Endometrium (tissue), 2 donors: ENCODE measurements at regions not wholly inside any gene's neighbourhood (a gene's known extent, or its start where the extent isn't known, plus 50 kb on each side); places are given as distances from the start of the nearest gene placed in this dataset.

Experiments
- FAIRE-seq: peaks from 2 replicates; lab custom pipeline; 2012; peaks lifted over from hg19 to GRCh38; lab: Jason Lieb, UNC
- donor health status: control.
- donor health status: control.

GRCh38 chr14:42929806-42930480, 1323.3 kb downstream of the LRFN5 start:
- FAIRE-seq, result no peak

GRCh38 chr14:42927313-42927712, 1320.6 kb downstream of the LRFN5 start:
- no peak for FAIRE-seq

- no peak for FAIRE-seq
Observed at GRCh38 chr14:42921901-42922300, 1315.2 kb downstream of the LRFN5 start.

DNA sequence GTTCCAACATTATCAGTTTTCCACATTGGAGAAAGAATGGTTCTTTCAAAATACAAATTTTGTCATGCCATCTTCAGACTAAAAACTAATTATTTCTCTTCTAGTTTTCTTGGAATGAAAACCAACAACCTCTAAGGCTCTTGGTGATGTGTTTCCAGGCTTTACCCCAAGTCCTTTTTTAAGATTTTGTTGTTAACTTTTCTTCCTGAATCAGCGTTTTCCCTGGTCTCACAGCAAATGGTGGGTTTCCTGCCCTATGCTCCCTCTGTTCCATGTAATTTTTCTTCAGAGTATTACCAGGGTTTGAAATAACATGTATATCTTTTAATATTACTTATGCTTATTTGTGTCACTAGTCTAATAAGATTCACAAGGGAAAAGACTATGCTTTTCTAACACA, 1311.9 kb downstream of the LRFN5 start:
- FAIRE-seq, result no peak

- FAIRE-seq, result no peak
Observed at GRCh38 chr14:42911642-42912041, 1305.0 kb downstream of the LRFN5 start.

DNA sequence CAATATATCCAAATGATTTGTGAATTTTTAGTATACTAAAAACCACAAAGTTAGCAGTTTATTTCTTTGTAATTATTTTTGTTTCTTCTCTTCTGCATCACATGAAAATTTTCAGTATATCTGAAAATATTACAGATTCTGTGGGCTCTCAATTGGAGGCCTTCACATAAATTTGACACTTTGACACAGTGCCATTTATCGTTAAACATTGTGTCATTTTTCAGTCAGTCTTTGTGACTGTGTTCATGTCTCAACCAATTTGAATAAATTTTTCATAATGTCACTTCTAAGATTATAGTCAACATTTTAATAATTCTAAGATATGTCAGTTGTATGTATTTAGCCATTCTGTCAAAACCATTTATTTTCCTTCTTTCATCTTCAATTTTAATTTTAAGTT, 1303.0 kb downstream of the LRFN5 start:
- FAIRE-seq, result no peak

DNA sequence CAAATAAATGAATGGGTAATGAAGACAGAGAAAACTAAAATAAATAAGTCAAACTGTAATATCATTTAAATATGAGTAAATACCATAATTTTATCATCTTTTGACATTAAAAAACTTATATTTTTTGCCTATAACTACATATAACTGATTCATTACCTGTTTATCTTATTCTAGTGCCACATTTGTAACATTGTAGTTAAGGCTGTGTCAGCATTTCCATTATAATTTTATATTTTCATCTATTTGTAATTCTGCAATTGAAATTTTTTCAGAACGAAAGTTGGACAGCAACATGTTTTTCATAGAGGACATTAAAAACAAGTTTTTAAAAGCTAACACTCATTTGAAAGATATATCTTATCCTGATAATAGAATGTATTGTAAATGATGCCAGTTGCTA, 1286.5 kb downstream of the LRFN5 start:
- FAIRE-seq, result no peak

- no peak for FAIRE-seq
Observed at GRCh38 chr14:42884100-42884499, 1277.4 kb downstream of the LRFN5 start.

DNA sequence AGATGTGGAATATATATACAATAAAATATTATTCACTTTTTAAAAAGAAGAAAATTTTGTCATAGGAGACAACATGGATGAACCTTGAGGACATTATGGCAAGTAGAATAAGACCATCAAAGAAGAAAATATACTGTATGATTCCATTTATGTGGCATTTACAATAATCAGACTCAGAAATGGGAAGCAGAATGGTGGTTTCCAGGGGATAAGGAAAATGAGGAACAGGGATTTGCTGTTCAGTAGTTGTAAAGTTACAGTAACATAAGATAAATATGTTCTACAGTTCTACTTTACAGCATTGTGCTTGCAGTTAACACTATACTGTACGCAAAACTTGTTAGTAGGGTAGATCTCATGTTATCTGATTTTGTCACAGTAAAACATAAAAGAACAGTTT, 1271.0 kb downstream of the LRFN5 start:
- FAIRE-seq, result no peak

- FAIRE-seq, result no peak
Observed at GRCh38 chr14:42872786-42873185, 1266.1 kb downstream of the LRFN5 start.

- no peak for FAIRE-seq
Observed at GRCh38 chr14:42869681-42870080, 1263.0 kb downstream of the LRFN5 start.

GRCh38 chr14:42862114-42862513, 1255.4 kb downstream of the LRFN5 start:
- FAIRE-seq, result no peak

DNA sequence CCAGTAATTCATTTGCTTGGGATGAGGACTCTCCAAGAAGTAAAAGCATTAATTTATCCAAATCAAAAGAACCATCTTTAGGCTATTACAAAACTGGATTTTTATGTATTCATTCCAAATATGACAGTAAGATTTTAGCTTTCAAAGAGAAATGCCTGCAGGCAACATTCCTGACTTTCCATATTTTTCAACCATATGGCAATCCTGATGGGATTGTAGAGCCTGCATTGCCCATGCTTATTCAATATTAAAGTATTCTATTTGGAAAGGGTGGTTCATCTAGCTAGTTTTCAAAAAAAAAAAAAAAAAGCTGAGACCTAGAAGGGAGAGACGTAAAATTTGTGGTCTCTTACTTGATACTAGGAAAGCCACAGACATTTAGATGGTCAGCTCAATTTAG, 1253.7 kb downstream of the LRFN5 start:
- FAIRE-seq, result no peak

GRCh38 chr14:42856106-42856505, 1249.4 kb downstream of the LRFN5 start:
- FAIRE-seq, result no peak

DNA sequence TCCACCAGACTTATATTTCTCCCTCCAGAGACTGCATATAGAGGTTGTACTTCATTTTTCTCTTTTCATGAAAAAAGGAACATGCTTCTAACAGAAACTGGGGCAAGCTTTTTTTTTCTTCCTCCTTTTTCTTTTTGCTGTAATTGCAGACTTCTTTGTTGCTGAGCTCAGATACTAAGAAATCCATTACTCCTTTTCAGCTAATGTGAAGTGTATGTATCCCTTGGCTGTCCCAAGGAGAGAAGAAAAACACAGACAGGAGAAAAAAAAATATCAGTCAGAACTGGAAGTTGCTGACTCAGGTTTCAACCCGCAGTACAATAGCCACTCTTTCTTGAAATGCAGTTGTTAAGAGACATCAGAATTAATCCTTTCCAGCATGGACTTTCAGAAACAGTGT, 1248.4 kb downstream of the LRFN5 start:
- no peak for FAIRE-seq

GRCh38 chr14:42854061-42854460, 1247.4 kb downstream of the LRFN5 start:
- no peak for FAIRE-seq

GRCh38 chr14:42848652-42849051, 1242.0 kb downstream of the LRFN5 start:
- no peak for FAIRE-seq

DNA sequence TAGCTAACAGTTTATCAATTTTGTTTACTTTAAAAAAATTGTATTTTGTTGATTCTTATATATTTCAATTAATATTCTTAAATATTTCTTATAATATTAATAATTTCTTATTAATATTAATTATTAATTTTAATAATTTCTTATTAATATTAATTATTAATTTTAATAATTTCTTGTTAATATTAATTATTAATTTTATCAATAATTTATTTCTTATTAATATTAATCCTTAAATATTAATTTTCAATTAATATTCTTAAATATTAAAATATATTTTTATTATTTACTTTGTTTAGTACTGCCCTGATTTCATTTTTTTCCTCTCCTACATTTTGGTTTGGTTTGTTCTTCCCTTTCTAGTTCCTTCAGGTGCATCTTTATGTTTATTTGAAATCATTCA, 1208.1 kb downstream of the LRFN5 start:
- peak; percentile 98 for FAIRE-seq

- no peak for FAIRE-seq
Observed at GRCh38 chr14:42806909-42807315, 1200.2 kb downstream of the LRFN5 start.

GRCh38 chr14:42804141-42804540, 1197.5 kb downstream of the LRFN5 start:
- FAIRE-seq, result no peak

DNA sequence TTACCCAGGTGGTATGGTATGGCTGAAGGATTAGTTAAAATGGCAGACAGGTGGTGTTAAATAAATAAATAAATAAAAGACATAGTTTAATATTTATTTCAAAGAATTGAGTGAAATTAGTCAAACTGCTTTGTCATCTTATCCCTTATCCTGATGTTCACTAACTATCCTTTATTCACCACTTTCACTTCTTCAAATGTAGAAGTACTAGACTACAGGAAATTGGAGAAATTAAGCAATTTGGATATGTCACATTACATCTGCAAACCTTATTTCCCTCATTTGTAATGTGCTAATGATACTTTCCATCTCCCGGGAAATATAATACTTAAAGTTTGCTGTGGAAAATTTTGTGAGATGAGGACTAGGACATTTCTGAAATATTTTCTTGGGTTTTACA, 1195.7 kb downstream of the LRFN5 start:
- no peak for FAIRE-seq

DNA sequence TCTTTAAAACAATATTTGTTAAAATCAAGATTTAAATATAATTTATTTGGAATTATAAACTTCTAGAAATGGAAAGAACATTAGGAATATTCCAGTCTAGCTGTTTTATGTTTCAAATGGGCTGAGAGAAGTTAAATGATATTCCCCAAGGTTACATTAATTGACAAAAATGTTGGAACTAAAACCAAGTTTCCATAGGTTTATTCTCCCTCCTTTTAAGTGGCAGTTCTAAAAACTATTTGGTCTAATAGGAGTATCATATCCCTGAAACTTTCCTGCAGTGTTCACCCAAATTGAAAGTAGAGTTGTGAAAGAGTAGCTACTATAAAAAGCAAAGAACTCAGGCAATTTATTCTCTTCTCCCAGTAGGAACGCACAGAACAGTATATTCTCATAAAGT, 1185.5 kb downstream of the LRFN5 start:
- no peak for FAIRE-seq

GRCh38 chr14:42782754-42783153, 1176.1 kb downstream of the LRFN5 start:
- FAIRE-seq, result no peak

GRCh38 chr14:42778984-42779383, 1172.3 kb downstream of the LRFN5 start:
- no peak for FAIRE-seq

DNA sequence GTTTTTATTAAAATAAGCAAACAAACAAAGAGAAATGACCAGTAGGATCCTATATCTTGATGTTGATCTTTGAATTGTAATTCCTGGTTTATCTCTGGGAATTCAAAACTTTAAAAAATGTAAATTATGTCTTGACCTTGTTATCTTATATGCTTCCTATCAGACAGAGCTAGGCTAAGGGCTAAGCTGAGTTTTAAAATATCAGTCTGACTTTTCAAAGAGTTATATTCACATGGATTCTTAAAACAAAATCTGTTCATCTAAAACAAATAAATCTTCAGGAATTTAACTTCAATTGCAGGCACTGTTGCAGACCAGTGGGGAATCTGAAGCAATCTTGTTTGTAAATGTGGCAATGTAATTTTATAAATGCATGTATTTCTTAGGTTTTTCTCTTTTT, 1144.1 kb downstream of the LRFN5 start:
- no peak for FAIRE-seq
